ENCODE measurements at regions not wholly inside any gene's neighbourhood (a gene's known extent, or its start where the extent isn't known, plus 50 kb on each side); places are given as distances from the start of the nearest gene placed in this dataset.

- DNase-seq (ENCODE audit: low spot score in 2 of 2), result no peak
- H3K9me3 Mint-ChIP-seq, result no peaks in the 10 kb centered on the region
- H3K36me3 Mint-ChIP-seq, result no peaks in the 10 kb centered on the region
- no peak for ATAC-seq
- H3K27ac Mint-ChIP-seq, result no peak overlapping the region
Observed at GRCh38 chr4:38364383-38364963, 299.5 kb upstream of the KLF3 start.

- H3K27ac Mint-ChIP-seq, result no peak overlapping the region
- H3K9me3 Mint-ChIP-seq, result no peaks in the 10 kb centered on the region
- DNase-seq (ENCODE audit: low spot score in 2 of 2) (no peak), ATAC-seq (no peak)
- no peaks in the 10 kb centered on the region for H3K36me3 Mint-ChIP-seq
Observed at GRCh38 chr4:38365261-38365660, 298.7 kb upstream of the KLF3 start.

DNA sequence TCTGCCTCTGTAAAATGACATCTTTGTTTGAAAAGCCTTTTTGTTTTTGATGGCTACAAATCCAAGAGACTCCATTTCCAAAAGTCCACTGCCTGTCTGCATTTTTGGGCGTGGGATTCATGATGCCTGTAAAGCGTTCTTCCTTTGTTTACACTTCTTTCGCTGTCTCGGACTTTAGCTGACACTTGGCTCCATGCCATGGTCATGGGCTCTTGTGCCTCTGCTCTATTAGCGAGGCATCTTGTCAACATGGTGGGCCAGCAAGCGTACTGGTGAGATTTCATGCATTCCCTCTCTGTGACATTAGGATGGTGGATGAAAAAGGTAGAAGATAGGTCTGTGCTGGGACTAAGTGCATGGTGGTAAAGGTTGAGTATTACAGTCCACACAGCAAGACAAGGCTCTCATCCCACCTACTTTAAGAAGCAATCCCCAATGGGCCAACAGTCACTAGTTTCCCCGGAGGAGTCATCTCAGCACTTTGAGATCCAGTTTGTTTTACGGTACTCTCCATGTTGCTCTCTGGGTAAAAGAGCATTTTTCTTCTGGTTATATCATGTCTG is 298.2 kb upstream of the KLF3 start:
- ATAC-seq (no peak), DNase-seq (ENCODE audit: low spot score in 2 of 2) (no peak)
- Mint-ChIP-seq H3K36me3 (no peaks in the 10 kb centered on the region), H3K9me3 (no peaks in the 10 kb centered on the region), H3K27ac (no peak overlapping the region)

- DNase-seq (ENCODE audit: low spot score in 2 of 2) (no peak), ATAC-seq (no peak)
- H3K36me3 Mint-ChIP-seq, result no peaks in the 10 kb centered on the region
- H3K9me3 Mint-ChIP-seq, result no peaks in the 10 kb centered on the region
- H3K27ac Mint-ChIP-seq, result no peak overlapping the region
Observed at GRCh38 chr4:38366456-38366855, 297.5 kb upstream of the KLF3 start.

DNA sequence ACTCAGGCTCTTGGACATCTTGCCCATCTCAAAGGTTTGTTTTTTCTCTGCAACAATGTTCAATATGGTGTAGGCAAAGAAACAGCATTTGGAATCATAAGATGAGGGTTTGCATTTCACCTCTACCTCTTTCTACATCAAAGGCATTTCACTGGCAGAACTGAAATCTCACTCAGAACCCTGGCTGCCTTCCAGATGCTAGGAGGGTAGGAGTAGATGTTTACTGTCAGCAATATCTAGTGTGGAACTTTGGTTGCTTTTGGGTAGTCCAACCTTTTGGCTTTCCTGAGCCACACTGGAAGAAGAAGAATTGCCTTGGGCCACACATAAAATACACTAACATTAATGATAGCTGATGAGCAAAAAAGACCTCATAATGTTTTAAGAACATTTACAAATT is 297.0 kb upstream of the KLF3 start:
- Mint-ChIP-seq H3K36me3 (peaks cover 0 to 1% of the 10 kb centered on the region in 2 donors), H3K9me3 (no peaks in the 10 kb centered on the region), H3K27ac (no peak overlapping the region)
- no peak for DNase-seq (ENCODE audit: low spot score in 2 of 2)
- no peak for ATAC-seq

DNA sequence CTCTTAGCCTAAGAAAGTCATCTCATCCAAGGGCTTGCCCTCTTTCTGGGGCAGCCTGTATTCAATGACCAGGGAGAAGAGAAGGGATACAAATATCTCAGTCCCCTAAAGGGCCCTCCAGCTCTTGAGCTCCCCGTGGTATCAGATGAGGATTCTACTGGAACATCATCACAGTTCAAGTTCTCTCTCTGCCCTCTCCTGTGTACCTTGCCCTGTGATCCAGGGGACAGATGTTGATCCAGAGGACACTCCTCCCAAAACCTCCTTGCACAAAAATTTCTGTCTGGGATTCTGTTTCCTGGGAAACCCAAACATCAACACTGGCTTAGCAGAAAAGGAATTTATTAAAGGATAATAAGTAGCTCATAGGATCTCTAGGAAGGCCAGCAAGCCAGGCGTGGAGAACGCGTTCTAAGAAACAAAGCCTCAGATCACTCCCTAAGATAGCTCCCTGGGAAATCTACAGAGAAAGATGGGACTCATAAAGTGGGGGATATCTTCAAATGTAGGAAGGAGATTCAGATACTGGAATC is 296.3 kb upstream of the KLF3 start:
- Mint-ChIP-seq H3K36me3 (peaks cover 0 to 7% of the 10 kb centered on the region in 2 donors), H3K9me3 (no peaks in the 10 kb centered on the region)

GRCh38 chr4:38368613-38369012 is 295.4 kb upstream of the KLF3 start:
- H3K9me3 Mint-ChIP-seq, result no peaks in the 10 kb centered on the region
- ATAC-seq, result peak in 1 of 2 donors; percentile 58
- DNase-seq (ENCODE audit: low spot score in 2 of 2), result no peak
- H3K27ac Mint-ChIP-seq, result no peak overlapping the region
- peaks cover 0 to 7% of the 10 kb centered on the region in 2 donors for H3K36me3 Mint-ChIP-seq

More for the DNA sequence above, 296.3 kb upstream of the KLF3 start:
- ATAC-seq (no peak), DNase-seq (ENCODE audit: low spot score in 2 of 2) (no peak)
- no peak overlapping the region for H3K27ac Mint-ChIP-seq

DNA sequence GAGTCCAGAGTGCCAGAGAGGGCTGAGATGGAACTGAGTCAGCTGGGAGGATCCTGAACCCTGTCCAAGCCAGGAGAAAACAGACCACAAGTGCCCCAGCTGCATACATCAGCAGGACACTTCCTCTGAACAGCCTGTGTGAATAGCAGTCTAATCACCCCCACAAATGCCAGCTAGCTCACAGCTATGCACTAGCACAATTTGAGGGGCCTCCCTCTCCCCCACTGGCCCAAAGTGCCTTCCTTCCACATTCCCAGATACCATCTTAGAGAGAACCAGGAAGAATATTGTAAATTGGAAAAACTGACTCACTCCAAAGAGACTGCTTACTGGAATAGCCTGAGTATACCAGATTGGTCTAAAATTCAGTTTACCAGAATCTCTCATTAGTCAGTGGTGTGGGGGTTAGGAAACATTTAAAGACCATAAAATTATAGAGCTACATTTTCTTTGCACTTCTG is 292.6 kb upstream of the KLF3 start:
- DNase-seq (ENCODE audit: low spot score in 2 of 2) (no peak), ATAC-seq (peak in 1 of 2 donors; percentile 5)
- peaks cover 0 to 7% of the 10 kb centered on the region in 2 donors for H3K36me3 Mint-ChIP-seq
- no peak overlapping the region for H3K27ac Mint-ChIP-seq
- H3K9me3 Mint-ChIP-seq, result no peaks in the 10 kb centered on the region

GRCh38 chr4:38373375-38373774 is 290.6 kb upstream of the KLF3 start:
- DNase-seq (ENCODE audit: low spot score in 2 of 2) (no peak), ATAC-seq (peak in 1 of 2 donors; percentile 11)
- Mint-ChIP-seq H3K27ac (no peak overlapping the region), H3K36me3 (peaks cover 0 to 7% of the 10 kb centered on the region in 2 donors), H3K9me3 (no peaks in the 10 kb centered on the region)

GRCh38 chr4:38377195-38377594 is 286.8 kb upstream of the KLF3 start:
- no peak for ATAC-seq
- Mint-ChIP-seq H3K27ac (peak overlapping the region in 1 of 2 donors; percentile 31), H3K9me3 (no peaks in the 10 kb centered on the region)

GRCh38 chr4:38378478-38378877 is 285.5 kb upstream of the KLF3 start:
- Mint-ChIP-seq H3K36me3 (no peaks in the 10 kb centered on the region), H3K9me3 (no peaks in the 10 kb centered on the region), H3K27ac (no peak overlapping the region)
- no peak for ATAC-seq
- DNase-seq (ENCODE audit: low spot score in 2 of 2), result no peak

More at GRCh38 chr4:38377195-38377594, 286.8 kb upstream of the KLF3 start:
- no peak for DNase-seq (ENCODE audit: low spot score in 2 of 2)
- peaks cover 0 to 4% of the 10 kb centered on the region in 2 donors for H3K36me3 Mint-ChIP-seq

DNA sequence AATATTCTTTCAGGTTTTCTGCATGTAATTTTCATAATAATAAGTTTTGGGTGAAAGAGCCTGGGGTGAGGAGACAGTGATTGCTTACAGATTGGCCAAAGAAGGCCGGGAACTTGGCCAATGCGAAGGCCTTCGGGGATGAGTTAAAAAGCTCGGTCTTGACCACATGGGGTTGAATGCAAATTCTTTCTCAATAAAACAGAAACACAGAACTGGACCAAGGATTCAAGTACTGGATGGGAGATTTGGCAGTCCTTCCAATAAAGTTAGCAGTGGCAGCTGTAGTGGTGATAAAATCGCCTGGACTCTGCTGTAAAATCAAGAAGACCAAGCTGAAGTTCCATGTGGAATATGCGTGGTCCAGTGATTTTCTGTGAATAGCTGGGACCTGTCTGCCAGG is 282.2 kb upstream of the KLF3 start:
- Mint-ChIP-seq H3K9me3 (no peaks in the 10 kb centered on the region), H3K36me3 (no peaks in the 10 kb centered on the region), H3K27ac (no peak overlapping the region)
- ATAC-seq (no peak), DNase-seq (ENCODE audit: low spot score in 2 of 2) (no peak)

DNA sequence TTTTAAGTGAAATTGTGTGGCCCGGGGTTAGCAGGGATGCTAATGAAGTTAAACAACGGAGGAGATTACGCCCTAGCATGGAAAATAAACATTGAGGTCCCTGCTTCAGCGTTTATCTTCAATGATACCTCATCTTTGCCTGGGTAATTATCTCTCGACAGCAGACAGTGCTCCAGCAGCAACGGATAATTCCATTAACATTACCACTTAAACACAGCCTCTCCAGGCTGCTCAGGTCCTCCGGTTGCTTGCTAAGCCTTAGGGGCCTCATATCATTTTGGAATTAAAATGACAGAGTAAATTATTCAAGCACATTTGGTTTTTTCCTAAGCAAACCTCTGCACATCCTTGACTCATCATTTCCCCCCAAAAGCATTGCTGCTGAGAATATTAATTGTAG is 281.5 kb upstream of the KLF3 start:
- DNase-seq (ENCODE audit: low spot score in 2 of 2), result no peak

DNA sequence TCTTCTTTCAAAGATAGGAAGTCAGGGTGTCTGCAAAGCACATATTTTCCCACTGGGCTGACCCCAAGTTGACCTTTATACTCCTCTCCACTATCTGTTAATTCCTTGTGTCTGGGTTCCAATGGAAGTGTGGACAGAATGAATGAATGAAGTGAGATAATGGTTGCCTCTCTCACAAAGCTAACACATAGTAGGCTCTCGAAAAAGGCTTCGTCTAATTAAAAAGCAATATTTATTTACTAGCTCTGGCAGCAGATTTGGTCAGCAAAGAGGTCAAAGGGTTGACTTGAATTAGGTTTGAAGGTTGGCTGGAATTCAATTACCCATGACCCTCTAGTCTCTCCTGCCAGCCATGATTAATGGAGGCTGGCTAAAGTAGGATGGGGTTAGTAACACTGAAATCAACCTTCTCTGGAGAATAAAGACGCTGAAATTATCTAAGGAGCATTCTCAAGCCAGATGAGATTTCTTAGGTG is 280.3 kb upstream of the KLF3 start:
- H3K36me3 Mint-ChIP-seq, result no peaks in the 10 kb centered on the region
- H3K9me3 Mint-ChIP-seq, result no peaks in the 10 kb centered on the region
- no peak for ATAC-seq
- no peak overlapping the region for H3K27ac Mint-ChIP-seq
- DNase-seq (ENCODE audit: low spot score in 2 of 2), result no peak

More for the DNA sequence above, 281.5 kb upstream of the KLF3 start:
- no peak for ATAC-seq
- H3K36me3 Mint-ChIP-seq, result no peaks in the 10 kb centered on the region
- H3K9me3 Mint-ChIP-seq, result no peaks in the 10 kb centered on the region
- H3K27ac Mint-ChIP-seq, result no peak overlapping the region

- Mint-ChIP-seq H3K27ac (no peak overlapping the region), H3K36me3 (peaks cover 0 to 10% of the 10 kb centered on the region in 2 donors), H3K9me3 (peaks cover 4 to 11% of the 10 kb centered on the region in 2 donors)
- ATAC-seq, result no peak
- DNase-seq (ENCODE audit: low spot score in 2 of 2), result no peak
Observed at GRCh38 chr4:38385093-38386004, 278.6 kb upstream of the KLF3 start.

- no peak overlapping the region for H3K27ac Mint-ChIP-seq
- H3K36me3 Mint-ChIP-seq, result peaks cover 4 to 18% of the 10 kb centered on the region in 2 donors
- DNase-seq (ENCODE audit: low spot score in 2 of 2), result no peak
- H3K9me3 Mint-ChIP-seq, result peaks cover 4 to 17% of the 10 kb centered on the region in 2 donors
- ATAC-seq, result no peak
Observed at GRCh38 chr4:38386005-38386551, 277.9 kb upstream of the KLF3 start.
